ENCODE measurements at regions not wholly inside any gene's neighbourhood (a gene's known extent, or its start where the extent isn't known, plus 50 kb on each side); places are given as distances from the start of the nearest gene placed in this dataset.

DNA sequence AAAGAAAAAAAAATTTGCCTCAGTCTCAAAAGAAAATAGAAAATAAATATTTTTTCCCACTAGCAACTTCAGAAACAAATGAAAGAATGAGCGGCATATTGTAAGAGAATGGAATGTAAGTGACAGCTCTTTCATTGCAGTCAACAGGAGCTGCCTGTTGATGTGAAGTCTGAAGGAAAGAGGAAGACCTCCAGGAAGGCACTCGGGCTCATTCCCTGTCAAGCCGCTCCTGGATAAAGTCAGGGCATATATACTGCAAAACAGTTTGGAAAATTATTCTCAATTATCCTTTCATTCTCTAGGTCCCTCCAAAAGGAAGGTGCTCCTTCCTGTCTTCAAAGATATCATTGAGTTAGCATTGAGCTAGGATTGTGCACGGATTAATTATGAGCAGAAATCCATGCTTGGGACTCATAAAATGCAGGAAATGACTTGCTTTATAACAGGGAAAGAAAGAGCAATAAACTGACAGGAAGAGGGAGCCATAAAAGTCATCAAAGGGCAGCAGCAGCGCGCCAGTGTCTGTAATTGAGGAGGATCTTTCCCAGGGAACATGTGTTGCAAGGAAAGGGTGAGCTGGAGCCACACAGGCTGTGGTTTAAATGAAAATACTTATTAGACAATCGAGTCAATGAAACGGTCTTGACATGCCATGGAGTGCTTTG lies 218.2 kb downstream of the C6orf118 start:
- Histone ChIP-seq H3K4me2 (ENCODE audit: low read length) (no peak overlapping the region), H3K27me3 (ENCODE audit: insufficient read depth, low read length) (no peaks in the 10 kb centered on the region), H3K36me3 (ENCODE audit: control insufficient read depth in 1 of 2, insufficient read depth in 2 of 2, low read length in 2 of 2) (no peaks in the 10 kb centered on the region), H3K9ac (ENCODE audit: low read length) (no peak overlapping the region), H3K4me1 (ENCODE audit: control insufficient read depth in 1 of 2, insufficient read depth in 2 of 2, low read length in 2 of 2) (no peaks in the 10 kb centered on the region), H4K20me1 (ENCODE audit: insufficient read depth) (no peaks in the 10 kb centered on the region; the same call in 1 of the 2 replicates), H3K4me3 (replicated peaks in 1 of 2; ENCODE audit: low read depth in 1 of 2, low read length in 2 of 2) (no peak overlapping the region), H3K9me3 (ENCODE audit: control insufficient read depth in 1 of 2, insufficient read depth in 1 of 2, low read depth in 1 of 2, low read length in 2 of 2) (peaks cover 4 to 19% of the 10 kb centered on the region in 2 experiments; a peak in 3 of 4 replicates), H3K9me2 (ENCODE audit: insufficient read depth) (no peaks in the 10 kb centered on the region), H3K27ac (ENCODE audit: low read depth, low read length) (no peak overlapping the region), H2AFZ (ENCODE audit: low read depth, low read length, poor library complexity, severe bottlenecking) (no peak overlapping the region), H3K79me2 (ENCODE audit: insufficient read depth, low read length) (no peaks in the 10 kb centered on the region)
- RAD21 ChIA-PET (ENCODE audit: low non-redundant PET in 1 of 2, low total read pairs in 2 of 2, uncharacterized antibody in 2 of 2, unreplicated experiment in 2 of 2) = no interaction called here
- no TSS peak for BruUV-seq (replicated peaks)
- no peak for DNase-seq (ENCODE audit: low read depth, low spot score)
- TF ChIP-seq POLR2AphosphoS5 (IDR thresholded peaks at IDR 0.05; ENCODE audit: low read depth, low read length) (no peak), EGR1 (IDR thresholded peaks at IDR 0.05; ENCODE audit: low read depth) (no peak), ELF1 (IDR thresholded peaks at IDR 0.05; ENCODE audit: borderline replicate concordance, low read depth) (no peak), TCF7L2 (IDR thresholded peaks at IDR 0.05; ENCODE audit: borderline replicate concordance, extremely low read depth, insufficient read depth, insufficient read length) (no peak), CBX3 (IDR thresholded peaks at IDR 0.05; ENCODE audit: low read depth) (no peak), YY1 (IDR thresholded peaks at IDR 0.05; ENCODE audit: extremely low read depth, insufficient replicate concordance, low read depth, low read length) (no peak), SRF (IDR thresholded peaks at IDR 0.05; ENCODE audit: low read depth) (no peak), SIN3A (IDR thresholded peaks at IDR 0.05; ENCODE audit: low read depth) (no peak), POLR2A (IDR thresholded peaks at IDR 0.05; ENCODE audit: borderline replicate concordance, extremely low read depth, insufficient read depth, insufficient read length) (no peak), RAD21 (IDR thresholded peaks at IDR 0.05; ENCODE audit: low read depth) (no peak), SP1 (IDR thresholded peaks at IDR 0.05; ENCODE audit: low read depth) (no peak)
- TF ChIP-seq, protein P1, sequence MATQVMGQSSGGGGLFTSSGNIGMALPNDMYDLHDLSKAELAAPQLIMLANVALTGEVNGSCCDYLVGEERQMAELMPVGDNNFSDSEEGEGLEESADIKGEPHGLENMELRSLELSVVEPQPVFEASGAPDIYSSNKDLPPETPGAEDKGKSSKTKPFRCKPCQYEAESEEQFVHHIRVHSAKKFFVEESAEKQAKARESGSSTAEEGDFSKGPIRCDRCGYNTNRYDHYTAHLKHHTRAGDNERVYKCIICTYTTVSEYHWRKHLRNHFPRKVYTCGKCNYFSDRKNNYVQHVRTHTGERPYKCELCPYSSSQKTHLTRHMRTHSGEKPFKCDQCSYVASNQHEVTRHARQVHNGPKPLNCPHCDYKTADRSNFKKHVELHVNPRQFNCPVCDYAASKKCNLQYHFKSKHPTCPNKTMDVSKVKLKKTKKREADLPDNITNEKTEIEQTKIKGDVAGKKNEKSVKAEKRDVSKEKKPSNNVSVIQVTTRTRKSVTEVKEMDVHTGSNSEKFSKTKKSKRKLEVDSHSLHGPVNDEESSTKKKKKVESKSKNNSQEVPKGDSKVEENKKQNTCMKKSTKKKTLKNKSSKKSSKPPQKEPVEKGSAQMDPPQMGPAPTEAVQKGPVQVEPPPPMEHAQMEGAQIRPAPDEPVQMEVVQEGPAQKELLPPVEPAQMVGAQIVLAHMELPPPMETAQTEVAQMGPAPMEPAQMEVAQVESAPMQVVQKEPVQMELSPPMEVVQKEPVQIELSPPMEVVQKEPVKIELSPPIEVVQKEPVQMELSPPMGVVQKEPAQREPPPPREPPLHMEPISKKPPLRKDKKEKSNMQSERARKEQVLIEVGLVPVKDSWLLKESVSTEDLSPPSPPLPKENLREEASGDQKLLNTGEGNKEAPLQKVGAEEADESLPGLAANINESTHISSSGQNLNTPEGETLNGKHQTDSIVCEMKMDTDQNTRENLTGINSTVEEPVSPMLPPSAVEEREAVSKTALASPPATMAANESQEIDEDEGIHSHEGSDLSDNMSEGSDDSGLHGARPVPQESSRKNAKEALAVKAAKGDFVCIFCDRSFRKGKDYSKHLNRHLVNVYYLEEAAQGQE (IDR thresholded peaks at IDR 0.05; ENCODE audit: low read depth) = no peak
- TF ChIP-seq, protein P2, sequence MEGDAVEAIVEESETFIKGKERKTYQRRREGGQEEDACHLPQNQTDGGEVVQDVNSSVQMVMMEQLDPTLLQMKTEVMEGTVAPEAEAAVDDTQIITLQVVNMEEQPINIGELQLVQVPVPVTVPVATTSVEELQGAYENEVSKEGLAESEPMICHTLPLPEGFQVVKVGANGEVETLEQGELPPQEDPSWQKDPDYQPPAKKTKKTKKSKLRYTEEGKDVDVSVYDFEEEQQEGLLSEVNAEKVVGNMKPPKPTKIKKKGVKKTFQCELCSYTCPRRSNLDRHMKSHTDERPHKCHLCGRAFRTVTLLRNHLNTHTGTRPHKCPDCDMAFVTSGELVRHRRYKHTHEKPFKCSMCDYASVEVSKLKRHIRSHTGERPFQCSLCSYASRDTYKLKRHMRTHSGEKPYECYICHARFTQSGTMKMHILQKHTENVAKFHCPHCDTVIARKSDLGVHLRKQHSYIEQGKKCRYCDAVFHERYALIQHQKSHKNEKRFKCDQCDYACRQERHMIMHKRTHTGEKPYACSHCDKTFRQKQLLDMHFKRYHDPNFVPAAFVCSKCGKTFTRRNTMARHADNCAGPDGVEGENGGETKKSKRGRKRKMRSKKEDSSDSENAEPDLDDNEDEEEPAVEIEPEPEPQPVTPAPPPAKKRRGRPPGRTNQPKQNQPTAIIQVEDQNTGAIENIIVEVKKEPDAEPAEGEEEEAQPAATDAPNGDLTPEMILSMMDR (IDR thresholded peaks at IDR 0.05 in 2 of 3, conservative IDR thresholded peaks at IDR 0.05 in 1 of 3; ENCODE audit: borderline replicate concordance in 1 of 3, insufficient read depth in 1 of 3, low read depth in 2 of 3, low read length in 2 of 3) = no peak
- TF ChIP-seq, protein P3, sequence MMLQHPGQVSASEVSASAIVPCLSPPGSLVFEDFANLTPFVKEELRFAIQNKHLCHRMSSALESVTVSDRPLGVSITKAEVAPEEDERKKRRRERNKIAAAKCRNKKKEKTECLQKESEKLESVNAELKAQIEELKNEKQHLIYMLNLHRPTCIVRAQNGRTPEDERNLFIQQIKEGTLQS (IDR thresholded peaks at IDR 0.05) = no peak
- intact Hi-C loops (cut with micrococcal nuclease) = no loop called here
- CTCF ChIA-PET = no interaction called here
- POLR2A ChIA-PET = no interaction called here
- ATAC-seq = no peak
